SH-SY5Y (cell line): ENCODE measurements at regions not wholly inside any gene's neighbourhood (a gene's known extent, or its start where the extent isn't known, plus 50 kb on each side); places are given as distances from the start of the nearest gene placed in this dataset.

Experiments
- GATA2 ChIP-seq: IDR thresholded peaks from 2 replicates; pipeline ENCODE4 v1.6.1; 2011; ENCODE audit warnings: mild to moderate bottlenecking, low read depth, low read length
- GATA3 ChIP-seq: IDR thresholded peaks from 2 replicates; pipeline ENCODE4 v1.6.1; 2011; ENCODE audit warnings: low read depth, mild to moderate bottlenecking, low read length, moderate library complexity

GRCh38 chr16:35149550-35149949 is 1690.1 kb downstream of the TP53TG3F start:
- TF ChIP-seq GATA2, result no peak
- TF ChIP-seq GATA3, result no peak

GRCh38 chr16:35150805-35151312 is 1691.4 kb downstream of the TP53TG3F start:
- no peak for TF ChIP-seq GATA2
- no peak for TF ChIP-seq GATA3

GRCh38 chr16:35152067-35152627 is 1692.7 kb downstream of the TP53TG3F start:
- TF ChIP-seq GATA3 (no peak), GATA2 (no peak)

GRCh38 chr16:35154627-35155026 is 1695.2 kb downstream of the TP53TG3F start:
- TF ChIP-seq GATA3 (no peak), GATA2 (no peak)

- no peak for TF ChIP-seq GATA3
- no peak for TF ChIP-seq GATA2
Observed at GRCh38 chr16:35170610-35171009, 1711.2 kb downstream of the TP53TG3F start.

- TF ChIP-seq GATA2 (no peak), GATA3 (no peak)
Observed at GRCh38 chr16:35171106-35171505, 1711.7 kb downstream of the TP53TG3F start.

- TF ChIP-seq GATA2 (no peak), GATA3 (no peak)
Observed at GRCh38 chr16:35173295-35173694, 1713.9 kb downstream of the TP53TG3F start.

- TF ChIP-seq GATA3 (no peak), GATA2 (no peak)
Observed at GRCh38 chr16:35174016-35174415, 1714.6 kb downstream of the TP53TG3F start.

- TF ChIP-seq GATA3 (no peak), GATA2 (no peak)
Observed at GRCh38 chr16:35176449-35176848, 1717.0 kb downstream of the TP53TG3F start.

- TF ChIP-seq GATA2 (no peak), GATA3 (no peak)
Observed at GRCh38 chr16:35177851-35178250, 1718.4 kb downstream of the TP53TG3F start.

- TF ChIP-seq GATA3 (no peak), GATA2 (no peak)
Observed at GRCh38 chr16:35180970-35181369, 1721.6 kb downstream of the TP53TG3F start.

- TF ChIP-seq GATA3, result no peak
- no peak for TF ChIP-seq GATA2
Observed at GRCh38 chr16:35181422-35182030, 1722.1 kb downstream of the TP53TG3F start.

GRCh38 chr16:35182043-35182677 is 1722.7 kb downstream of the TP53TG3F start:
- TF ChIP-seq GATA2 (no peak), GATA3 (no peak)

GRCh38 chr16:35182943-35183550 is 1723.6 kb downstream of the TP53TG3F start:
- no peak for TF ChIP-seq GATA3
- TF ChIP-seq GATA2, result no peak
